Left lobe of liver (tissue), 2 donors: ENCODE measurements at regions not wholly inside any gene's neighbourhood (a gene's known extent, or its start where the extent isn't known, plus 50 kb on each side); places are given as distances from the start of the nearest gene placed in this dataset.

Experiments
- ATAC-seq: fragments of 200-7000 bp; cut with Tn5 transposase; one replicate; pipeline ENCODE4 v1.9.1; 2020; ENCODE audit warnings: mild to moderate bottlenecking, moderate library complexity
- DNase-seq: peaks from one replicate; pipeline ENCODE4 v3.0.0-alpha.2; 2020; ENCODE audit warnings: low spot score
- donor health status: DM: no; HTN: no; CAD: no; lungs with moderate emphysema.
- donor health status: DM: no; HTN: yes; CAD: no.

DNA sequence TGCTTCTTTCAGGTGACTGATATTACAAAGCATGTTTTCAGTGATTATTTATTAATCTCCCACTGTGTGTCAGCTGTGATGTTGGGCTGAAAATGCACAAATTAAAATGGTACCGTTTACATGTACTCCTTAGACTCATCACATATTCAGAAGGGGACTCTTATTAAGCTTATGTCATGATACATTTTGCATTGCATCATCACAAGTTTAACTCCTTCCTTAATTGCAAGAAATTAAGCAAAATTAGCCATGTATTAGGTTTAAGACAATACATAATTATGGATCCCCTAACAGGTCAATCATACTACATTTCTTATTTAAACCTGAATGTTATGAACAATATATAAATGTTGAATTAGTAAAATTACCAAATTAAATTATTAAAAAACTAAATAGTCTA lies 899.1 kb downstream of the TMEM182 start:
- DNase-seq (no peak), ATAC-seq (no peak)

DNA sequence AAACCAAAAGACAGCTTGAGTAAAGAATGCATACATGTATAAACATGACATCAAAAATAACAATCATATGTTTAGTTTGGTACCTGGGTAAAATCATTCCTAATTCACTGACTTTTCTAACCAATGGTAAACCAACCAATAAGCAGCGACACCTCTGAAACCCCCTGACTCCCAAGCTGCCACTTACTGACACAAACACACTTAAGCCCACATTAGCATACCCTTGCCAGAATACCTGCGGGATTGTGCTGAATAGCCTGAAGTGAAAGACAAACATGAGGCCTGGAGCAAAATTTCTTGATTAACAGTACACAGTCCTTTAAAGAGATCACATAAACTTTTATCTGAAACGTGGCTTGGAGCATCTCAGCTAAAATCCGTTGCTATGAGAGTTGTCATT lies 902.9 kb downstream of the TMEM182 start:
- DNase-seq (no peak), ATAC-seq (no peak)

DNA sequence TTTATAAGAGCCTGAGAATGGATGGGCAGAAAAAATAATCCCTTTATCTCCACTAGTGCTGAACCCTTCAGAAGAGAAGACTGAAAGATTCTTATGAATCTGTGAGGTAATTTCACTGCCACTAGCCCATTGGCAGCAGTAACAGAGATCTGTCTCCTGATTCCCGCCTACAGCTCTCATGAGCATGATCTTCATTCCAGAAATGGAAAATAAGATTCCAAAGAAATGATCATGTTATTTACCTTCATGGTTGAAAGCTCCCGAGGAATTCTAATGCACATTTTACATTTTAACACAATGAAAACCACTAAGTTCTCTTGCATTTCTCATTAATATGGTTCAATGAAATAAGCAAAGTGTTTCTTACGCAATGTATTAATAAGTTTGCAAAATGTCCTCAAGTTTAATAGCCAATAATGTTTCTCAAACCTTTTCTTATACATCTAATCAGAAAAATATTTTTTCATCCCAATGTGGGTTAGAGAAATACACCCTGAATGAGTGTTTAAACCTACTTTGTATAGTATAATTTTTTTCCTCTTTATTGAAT lies 905.6 kb downstream of the TMEM182 start:
- no peak for DNase-seq
- no peak for ATAC-seq

DNA sequence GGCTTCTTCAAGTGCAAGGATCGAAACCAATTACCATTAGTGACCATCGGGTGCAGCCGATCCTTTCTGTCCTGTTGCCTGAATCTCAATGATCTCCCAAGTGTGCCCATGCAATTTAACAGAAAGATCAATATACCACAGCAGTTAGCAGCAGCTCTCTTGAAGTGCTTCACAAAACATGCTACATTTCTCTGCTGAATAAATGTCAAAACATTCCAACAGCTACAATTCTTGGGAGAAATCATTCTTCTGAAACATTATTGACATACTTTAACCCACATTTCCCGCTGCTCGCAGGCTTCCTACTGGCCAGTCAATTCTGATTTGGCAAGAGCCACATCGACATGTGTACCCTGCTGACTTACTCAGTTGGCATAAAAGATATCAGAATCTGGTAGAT lies 907.7 kb downstream of the TMEM182 start:
- ATAC-seq (peak; percentile 22), DNase-seq (no peak)
